HG03196 (cell line): ENCODE measurements at regions not wholly inside any gene's neighbourhood (a gene's known extent, or its start where the extent isn't known, plus 50 kb on each side); places are given as distances from the start of the nearest gene placed in this dataset.

Experiments
- ATAC-seq: cut with Tn5 transposase; IDR thresholded peaks from one replicate; pipeline ENCODE4 v1.9.1; 2021; ENCODE audit not compliant: unreplicated experiment

DNA sequence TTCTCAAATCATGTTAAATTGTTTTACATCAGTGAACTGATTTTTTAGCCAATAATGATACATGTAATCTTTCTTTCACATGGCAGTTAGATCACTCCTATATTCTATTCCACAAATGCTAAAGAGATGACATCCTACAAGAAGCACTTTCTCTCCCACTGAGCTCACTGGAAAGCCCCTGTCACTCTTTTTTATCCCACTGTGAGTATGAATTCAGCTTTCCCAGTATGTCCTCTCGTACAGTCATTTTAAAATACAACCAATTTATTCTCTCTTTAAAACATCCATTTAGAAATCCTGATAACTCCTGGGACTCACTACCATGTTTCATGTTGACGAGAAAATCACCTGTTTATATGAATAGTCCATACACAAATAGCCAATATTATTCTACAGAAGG, 599.9 kb downstream of the SEMA5A start:
- ATAC-seq: no peak

DNA sequence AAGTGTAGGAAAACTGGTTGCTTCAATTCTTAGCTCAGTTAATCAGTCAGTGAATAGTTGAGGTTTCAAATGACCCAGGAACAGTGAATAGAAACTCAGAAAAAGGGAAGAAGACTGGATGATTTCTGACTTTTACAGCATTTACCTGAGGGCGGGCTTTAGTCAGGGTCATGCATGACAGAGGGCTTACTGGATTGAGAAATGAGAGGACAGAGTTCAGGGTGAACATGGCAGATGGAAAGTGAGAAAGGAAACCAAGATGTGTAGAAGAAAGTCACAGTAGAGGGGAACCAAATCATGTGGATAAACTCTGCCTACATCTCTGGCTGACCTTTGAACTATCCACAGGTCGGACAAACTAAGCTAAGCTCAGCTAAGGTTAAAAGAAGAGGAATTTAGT, 596.0 kb downstream of the SEMA5A start:
- peak; percentile 99 for ATAC-seq

DNA sequence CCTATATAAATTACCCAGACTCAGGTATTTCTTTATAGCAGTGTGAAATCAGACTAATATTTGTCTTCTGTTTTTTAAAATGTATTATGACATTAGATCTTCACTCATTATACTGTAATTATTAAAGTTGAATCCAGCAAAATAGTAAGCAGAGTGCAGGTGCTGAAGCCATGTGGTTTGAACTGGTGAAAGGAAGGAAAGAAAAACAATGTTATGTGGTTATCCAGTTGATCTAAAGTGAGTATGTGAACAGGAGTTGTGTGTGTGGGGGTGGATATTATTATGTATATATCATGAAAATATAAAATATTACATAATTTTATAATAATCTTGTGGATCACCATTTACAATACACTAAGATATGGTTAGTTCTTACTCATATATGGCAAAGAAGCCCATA, 593.7 kb downstream of the SEMA5A start:
- ATAC-seq: no peak

DNA sequence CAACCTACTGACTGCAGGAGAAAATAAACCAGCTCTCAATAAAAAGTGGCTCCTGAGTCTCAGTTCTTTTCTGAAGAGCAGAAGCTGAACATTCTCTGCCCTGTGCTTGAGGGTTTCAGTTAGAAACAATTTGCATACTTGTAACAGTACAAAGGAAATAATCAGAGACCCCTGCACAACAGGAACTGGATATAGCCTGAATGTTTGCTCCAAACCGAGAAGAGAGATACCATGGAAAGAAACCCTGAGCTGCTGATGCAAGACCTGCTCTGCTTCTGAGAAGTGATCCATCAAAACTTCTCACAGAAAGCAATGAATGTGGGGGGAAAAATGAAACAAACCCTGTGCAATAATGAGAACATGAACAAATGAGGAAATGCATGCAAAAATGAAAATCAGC, 592.9 kb downstream of the SEMA5A start:
- ATAC-seq: no peak

DNA sequence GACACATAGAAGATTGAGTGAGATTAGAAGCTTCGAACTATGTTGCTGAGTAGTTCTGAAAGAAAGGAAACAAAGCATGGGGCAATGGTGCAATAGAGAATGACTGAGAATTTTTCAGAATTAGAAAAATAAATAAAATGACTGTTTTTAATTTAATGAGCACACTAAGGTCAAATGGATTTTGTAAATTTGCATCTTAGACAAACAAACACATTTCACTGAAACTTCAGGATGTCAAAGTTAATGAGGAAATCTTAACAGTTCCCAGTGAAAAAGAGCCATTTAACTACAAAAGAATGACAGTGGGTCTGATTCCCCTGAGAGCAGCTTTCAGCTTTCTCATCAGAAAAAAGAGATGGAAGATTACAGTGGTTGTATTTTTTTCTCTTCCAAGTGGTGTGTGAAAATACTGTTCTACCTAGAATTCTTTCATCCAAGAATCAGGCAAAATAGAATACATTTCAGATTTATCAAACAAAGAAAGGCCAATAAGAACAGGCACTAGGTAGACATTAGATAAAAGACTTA, 591.9 kb downstream of the SEMA5A start:
- no peak for ATAC-seq

DNA sequence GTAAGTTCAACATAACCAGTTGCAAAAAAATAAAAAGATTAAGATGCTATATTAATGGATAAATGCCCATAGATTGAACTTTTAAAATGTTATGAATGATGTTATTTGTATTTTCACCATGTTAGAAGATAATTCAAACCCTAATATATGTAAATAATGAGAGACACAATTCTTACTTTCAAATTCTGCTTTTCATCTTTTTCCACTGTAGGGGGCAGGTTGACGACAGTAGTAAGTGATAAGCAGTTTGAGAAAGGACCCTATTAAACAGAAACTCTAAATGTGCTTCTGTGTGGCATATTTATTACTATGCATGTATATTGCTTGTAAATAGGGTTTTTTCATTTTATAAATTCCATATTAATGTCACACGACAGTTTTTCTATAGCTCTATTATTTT, 591.1 kb downstream of the SEMA5A start:
- ATAC-seq: no peak

DNA sequence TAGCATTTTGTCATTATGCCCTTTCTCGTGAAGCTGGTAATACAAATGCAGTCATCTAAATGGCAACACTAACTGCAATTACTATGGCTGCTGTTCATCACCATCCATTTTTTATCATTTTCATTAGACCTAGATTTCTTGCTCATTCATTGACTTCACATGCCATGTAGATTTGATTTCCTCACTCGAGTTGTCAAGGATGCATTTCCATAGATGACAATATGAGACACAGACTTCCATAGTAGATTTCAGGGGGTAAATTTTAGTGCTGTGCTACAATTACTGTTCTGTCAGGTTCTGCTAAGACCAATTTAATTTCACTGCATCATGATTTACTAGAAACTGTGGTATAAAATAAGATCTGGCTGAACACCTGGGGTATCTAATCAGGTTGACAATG, 589.2 kb downstream of the SEMA5A start:
- ATAC-seq: no peak

DNA sequence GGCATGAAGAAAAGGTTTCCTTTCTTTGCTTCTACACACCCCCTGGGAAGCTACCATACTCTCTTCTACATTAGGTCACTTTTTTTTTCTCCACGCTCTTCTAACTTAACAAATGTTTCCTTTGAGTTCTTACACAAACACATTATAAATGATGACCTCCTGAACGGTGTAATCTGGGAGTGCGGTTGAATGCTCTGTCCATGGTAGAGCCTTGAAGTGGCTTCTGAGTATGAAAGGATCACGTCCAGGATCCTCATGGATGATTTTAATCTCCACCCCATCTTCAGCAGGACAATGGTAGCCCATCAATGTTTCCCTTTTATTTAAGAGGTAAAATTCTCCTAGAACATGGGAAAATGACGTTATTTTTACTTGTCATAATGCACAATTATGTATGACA, 587.3 kb downstream of the SEMA5A start:
- ATAC-seq: no peak

DNA sequence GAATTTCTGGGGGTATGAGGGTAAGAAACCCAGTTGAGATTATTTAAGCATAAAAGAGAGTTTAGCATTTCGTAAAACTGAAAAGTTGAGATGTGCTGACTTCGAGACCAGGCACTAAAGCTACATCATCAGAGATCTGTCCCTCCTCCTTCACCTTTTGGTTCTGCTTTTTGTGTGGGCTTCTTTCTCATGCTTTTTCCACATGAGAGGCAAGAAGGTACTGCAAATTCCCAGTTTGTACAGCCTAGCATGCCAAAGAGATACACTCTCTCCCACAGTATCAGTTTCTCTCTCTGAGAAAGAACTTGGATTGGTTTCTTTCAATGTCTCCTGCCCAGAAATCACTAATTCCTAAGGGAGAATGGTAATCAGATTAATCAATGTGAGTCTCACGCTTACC, 584.7 kb downstream of the SEMA5A start:
- ATAC-seq: no peak

DNA sequence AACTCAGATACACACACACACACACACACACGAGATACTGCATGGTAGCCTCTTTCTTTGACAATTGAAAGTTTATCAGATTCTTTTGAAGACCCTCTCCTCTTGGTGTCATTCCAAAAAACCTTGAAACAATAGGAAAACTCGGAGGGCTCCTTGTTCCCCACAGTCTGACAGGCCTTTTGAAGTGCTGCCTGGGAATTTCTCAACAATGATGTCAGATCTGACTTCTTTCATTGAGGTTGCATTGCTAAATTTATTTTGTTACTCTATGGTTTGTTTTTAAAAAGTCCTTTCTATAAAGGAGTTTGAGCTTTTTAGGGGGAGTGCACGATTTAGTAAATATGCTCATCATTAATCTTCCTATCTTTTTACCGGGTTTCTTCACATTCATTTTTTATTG, 583.9 kb downstream of the SEMA5A start:
- no peak for ATAC-seq

DNA sequence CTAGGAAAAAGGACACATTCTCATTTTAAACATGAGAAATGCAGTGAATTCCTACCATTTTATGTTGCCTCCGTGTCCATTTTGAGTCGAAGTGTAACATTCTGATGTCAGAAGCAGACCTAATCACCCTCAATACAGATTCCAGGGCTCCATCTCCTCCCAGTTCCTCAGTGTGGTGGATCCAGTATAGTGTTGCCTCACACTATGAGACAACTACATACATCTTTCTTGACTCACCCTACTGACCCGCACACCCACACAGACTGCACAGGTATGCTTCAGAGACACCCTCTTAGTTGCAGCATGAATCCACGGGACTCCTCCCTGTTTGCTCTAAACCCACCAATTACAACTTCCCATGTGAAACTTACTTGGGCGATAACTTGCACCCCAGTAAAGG, 564.9 kb downstream of the SEMA5A start:
- no peak for ATAC-seq

DNA sequence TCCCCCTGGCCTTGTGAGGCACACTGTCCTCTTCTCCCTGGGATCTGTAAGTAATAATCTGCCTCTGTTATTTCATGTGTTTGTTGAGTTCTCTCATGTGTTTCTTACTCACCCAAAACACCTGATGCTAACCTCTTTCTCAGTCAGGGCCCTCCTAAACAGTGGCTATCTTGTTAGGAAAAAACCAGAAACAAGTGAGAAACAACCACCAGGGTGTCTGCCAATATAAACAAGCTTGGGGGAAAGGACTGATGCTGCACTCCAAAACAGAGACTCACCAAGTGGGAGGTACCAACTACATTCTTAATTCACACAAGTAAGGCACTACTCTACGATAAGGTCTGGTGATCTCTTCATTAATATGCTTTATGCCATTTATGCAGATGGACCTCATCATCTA, 564.4 kb downstream of the SEMA5A start:
- ATAC-seq: no peak

DNA sequence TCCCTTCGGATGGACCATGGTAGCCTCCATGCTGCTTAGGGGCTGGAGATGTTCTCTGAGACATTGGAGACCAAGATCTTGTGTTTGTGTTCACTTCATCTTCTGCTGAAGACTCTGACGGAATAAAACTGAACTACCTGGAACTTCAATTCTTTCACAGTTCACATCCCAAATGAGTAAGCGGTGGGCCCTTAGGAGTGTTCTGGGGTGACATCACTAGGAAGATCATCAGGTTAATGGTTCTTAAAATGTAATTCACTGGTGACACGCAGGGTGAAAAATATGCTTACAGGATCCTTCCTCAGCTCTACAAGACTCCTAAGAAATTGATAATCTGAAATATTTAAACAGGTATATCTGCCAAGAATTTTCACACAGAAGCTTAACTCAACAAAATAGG, 561.5 kb downstream of the SEMA5A start:
- ATAC-seq: no peak
